Activated T-cell treated with anti-CD3 and anti-CD28 coated beads for 48 hours (primary cell): ENCODE measurements at regions not wholly inside any gene's neighbourhood (a gene's known extent, or its start where the extent isn't known, plus 50 kb on each side); places are given as distances from the start of the nearest gene placed in this dataset.
"Not testable (repeated sequence)": the region's sequence is repeated elsewhere in the genome, so short reads cannot be mapped to it uniquely, and the experiment has no call there.

Experiments used
- DNase-seq: peaks from one replicate; pipeline ENCODE4 v3.0.0-alpha.2; 2020; ENCODE audit warnings: low read depth

GRCh38 chr9:107609547-107609946, 120.0 kb upstream of the KLF4 start:
- no peak for DNase-seq

GRCh38 chr9:107606149-107606790, 116.7 kb upstream of the KLF4 start:
- DNase-seq, result no peak

- no peak for DNase-seq
These were observed 115.5 kb upstream of the KLF4 start for GRCh38 chr9:107605041-107605440.

DNA sequence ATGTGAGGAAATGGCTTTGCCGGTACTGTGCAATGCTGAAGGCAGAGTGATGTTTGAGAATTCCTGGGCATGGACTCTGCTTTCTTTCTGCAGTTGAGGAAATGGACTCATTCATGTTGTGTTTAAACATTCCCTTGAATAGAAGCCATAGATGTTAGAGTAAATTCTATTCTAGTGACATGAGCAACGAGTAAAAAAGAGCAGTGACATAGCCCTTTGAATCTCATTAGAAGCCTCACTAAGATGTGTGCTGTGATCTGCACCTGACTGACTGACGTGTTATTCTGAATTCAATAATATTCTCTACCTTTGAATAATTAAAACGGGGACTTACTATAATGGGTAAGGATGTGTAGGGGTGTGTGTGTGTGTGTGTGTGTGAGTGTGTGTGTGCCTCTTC, 113.7 kb upstream of the KLF4 start:
- DNase-seq, result no peak

GRCh38 chr9:107600060-107600573, 110.5 kb upstream of the KLF4 start:
- DNase-seq, result no peak

DNA sequence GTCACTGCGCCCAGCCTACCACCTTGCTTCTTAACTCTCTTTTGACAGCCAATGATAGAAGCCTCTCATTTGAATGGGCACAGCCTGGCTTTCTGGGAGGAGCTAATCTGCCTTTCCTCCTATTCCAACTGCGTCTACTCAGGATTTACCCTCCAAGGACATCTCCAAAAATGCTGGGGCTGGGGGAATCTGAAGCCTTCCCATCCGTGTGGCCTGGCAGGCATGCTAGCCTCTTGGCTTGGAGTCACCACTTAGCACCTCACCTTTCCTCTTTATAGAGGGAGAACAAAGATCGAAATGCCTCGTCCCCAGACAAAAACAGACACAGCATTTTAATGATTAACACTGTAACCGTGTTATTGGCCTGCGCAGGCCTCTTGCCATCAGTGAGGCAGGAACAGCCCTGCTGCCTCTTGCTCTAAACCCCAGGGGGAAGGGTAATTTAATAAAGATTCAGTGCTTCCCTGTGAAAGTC, 108.2 kb upstream of the KLF4 start:
- no peak for DNase-seq

GRCh38 chr9:107594908-107595530, 105.5 kb upstream of the KLF4 start:
- no peak for DNase-seq

DNA sequence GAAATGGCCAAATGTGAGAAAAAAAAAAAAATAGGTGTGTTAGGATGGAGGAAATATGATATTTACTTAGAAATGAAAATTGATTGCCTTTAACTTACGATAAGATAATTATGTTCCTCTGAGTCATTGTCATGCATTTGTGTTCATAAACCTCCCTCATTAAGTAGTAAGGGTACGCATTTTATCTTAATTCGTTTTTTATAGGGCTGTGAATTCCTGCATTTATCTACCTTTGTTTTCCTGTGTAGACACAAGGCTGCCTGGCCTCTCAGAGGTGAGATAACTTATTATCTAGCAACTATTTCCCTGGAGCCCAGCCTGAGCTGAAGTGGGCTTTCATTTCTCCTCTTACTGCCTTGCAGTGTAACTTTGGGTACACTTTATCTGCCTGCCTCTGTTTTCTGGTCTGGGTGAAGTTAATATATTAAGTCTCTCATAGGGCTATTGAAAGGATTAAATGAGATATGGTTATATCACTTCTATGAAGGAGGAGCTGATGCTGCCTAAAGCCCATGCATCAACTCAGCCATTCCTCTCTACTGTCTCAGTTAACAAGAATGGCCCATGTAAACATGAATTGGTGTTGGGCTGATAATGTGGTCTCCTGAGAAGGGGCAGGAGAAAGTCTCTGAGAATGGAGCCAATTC, 103.8 kb upstream of the KLF4 start:
- DNase-seq, result no peak

DNA sequence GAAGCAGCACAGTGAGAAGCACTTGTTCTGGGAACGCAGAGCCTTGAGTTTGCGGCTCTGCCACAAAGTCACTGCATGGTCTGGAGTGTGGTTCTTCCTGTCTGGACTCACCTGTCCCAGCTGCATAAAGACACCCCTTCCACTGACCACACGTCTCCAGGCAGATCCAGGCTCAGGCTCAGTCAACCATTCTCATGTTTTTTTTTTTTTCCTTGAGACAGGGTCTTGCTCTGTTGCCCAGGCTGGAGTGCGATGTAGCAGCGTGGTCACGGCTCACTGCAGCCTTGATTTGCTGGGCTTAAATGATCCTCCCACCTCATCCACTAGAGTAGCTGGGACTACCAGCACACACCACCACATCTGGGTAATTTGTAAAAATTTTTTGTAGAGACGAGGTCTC, 102.9 kb upstream of the KLF4 start:
- DNase-seq, result no peak

DNA sequence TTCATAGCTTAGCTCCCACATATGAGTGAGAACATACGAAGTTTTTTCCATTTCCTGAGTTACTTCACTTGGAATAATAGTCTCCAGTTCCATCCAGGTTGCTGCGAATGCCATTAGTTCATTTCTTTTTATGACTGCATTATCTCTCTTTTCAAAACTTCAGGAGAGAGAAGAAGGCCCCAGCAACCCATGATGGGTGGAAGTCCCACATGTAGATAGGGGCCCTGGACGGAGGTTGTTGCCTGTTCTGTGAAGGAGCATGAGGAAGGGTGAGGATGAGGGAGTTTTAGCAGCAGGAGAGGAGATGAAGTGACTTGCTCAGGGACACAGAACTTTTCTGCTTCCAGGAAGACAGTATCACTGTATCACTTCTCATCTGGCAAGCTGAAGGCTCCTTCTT, 102.2 kb upstream of the KLF4 start:
- no peak for DNase-seq

GRCh38 chr9:107588393-107588792, 98.8 kb upstream of the KLF4 start:
- DNase-seq, result no peak

DNA sequence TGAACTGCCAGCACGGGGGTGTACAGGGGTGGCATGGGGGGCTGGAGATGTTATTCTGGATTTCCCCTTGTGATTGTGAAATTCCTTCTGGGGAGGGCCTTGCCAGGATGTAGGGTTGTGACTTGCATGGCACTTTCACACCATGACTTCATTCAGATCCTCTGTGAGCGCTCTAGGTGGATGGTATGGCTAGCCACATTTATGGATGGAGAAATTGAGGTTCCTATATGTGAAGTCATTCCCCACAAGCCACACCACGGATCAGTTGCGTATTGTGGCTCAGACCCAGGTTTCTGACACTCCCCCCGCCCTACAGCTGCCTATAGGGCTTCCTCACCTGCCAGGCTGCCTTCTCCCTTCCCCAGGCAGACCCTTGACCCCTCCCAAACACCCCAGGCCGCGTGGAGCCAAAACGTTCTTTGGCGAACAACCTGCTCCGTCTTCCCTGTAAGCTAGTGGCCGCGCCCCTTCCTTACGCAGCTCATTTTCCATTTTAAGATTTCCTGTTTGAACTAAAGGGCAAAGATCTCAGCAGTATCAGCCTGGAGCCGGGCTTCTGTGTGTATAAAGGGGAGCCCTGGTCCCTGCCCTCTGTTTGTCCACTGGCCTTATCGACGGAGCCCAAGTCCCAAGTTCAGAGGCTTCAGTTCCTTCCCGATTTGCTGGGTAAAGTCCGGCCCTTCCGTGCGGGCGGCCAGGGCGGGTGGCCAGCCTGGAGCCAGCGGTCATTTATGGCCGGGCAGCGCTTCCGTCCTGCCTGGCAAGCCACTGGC, 97.8 kb upstream of the KLF4 start:
- DNase-seq, result no peak

DNA sequence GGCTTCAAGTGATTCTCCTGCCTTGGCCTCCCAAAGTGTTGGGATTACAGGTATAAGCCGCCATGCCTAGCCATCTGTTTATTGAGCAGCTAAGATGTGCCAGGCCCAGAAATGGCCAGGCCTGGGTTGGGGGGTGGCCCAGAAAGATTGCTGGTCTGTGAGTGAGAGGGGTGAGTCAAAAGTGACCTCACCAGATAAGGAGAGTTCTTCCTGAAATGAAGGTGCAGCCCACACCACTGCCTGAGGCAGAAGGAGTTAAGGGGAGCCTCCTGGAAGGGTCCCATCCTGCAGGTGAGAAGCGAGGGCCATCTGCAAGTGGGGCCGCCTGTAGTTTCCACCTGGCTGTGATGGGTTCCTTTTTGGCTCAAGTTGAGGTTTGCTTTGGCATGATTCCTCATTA, 96.9 kb upstream of the KLF4 start:
- DNase-seq, result no peak

DNA sequence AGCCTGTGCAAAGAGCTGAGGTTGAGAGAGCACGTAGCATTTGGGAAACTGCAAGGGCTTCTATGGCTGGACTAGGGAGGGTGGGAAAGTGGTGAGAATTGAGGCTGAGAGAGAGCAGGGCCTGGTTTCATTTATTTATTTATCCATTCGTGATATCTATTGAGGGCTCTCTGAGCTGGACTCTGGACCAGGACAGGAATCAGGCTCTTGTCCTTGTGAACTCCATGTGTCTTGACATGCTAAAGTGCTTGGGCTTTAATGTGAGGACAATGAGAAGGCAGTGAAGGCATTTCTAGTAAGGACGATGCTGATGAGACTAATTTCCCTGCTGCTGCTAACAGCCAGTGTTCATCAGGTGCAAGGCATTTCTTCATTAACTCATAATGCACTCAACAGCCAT, 95.9 kb upstream of the KLF4 start:
- no peak for DNase-seq

- DNase-seq, result no peak
These were observed 95.4 kb upstream of the KLF4 start for GRCh38 chr9:107584944-107585343.

DNA sequence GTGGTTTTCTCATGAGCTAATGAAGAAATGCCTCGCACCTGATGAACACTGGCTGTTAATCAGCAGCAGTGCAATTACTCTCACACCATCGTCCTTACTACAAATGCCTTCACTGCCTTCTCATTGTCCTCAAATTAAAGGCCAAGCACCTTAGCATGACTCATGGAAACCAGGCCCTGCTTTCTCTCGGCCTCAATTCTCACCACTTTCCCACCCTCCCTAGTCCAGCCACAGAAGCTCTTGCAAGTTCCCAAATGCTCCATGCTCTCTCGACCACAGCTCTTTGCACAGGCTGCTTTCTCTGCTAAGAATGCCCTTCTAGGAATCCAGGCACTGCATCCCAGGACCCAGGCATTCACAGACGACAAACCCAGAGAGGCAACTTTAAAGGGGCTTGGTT, 94.6 kb upstream of the KLF4 start:
- no peak for DNase-seq

- no peak for DNase-seq
These were observed 87.7 kb upstream of the KLF4 start for GRCh38 chr9:107577140-107577776.

DNA sequence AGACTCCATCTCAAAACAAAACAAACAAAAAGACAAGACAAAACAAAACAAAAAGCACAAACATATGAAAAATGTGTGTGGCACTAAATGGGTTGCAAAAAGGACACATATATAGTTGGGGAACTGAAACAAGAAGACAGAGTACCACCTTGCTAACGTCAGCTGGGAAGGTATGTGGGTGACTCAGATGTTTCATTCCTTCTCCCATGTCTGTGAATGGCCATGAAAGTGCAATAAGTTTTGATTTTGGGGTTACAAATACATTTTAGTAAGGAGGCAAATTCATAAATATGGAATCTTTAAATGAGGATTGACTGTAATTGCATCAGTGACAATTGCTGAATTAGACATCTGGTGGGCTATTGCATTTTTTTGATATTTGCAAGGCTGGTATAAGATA, 81.6 kb upstream of the KLF4 start:
- no peak for DNase-seq

DNA sequence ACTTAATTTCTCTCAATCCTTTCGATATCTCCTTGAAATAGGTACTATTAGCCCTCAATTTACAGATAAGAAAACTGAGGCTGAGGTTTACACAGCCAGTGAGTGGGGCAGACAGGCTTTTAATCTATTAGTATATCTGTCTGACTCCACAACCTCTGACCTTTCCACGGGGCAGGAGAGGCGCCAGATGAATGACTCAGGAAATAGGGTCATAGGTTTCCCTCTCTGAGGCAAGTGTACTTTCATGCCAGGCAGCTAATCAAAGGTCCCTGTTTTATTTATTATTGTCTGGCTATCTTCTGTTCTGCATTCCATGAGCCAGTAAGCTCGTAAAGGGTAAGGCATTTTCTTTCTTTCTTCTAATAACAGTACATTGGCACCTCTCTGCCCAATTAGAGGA, 79.6 kb upstream of the KLF4 start:
- no peak for DNase-seq

DNA sequence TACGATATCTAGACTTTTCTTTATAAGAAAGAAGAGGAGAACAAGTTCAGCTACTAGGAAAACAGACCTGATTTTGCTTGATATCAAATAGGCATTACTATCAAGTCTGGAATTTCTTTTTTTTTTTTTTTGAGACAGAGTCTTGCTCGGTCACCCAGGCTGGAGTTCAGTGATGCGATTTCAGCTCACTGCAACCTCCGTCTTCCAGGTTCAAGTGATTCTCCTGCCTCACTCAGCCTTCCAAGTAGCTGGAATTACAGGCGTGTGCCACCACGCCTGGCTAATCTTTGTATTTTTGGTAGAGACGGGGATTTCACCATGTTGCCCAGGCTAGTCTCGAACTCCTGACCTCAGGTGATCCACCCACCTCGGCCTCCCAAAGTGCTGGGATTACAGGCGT, 78.8 kb upstream of the KLF4 start:
- not testable (repeated sequence) for DNase-seq

- no peak for DNase-seq
These were observed 77.9 kb upstream of the KLF4 start for GRCh38 chr9:107567462-107567861.

DNA sequence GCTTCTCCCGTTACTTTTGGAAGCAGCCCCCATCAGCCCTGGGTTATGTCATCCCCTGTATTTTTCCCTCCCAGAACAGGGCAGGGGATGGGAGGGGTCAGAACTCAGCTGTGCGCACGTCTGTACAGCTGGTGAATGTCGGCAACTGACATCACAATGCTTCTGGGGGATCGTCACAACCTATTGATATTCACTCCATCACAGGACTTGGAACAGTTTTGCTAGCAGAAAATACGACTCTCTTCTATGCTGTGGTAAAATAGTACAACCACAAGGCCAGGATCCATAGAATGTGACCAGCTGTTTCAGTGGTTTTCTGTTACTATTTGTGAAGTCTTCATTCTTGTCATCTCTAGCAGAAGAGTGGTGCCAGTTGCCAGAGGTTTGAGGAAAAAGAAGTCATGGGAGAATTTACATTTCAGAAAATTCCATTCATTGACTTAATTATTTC, 77.1 kb upstream of the KLF4 start:
- DNase-seq, result no peak
